ENCODE measurements at regions not wholly inside any gene's neighbourhood (a gene's known extent, or its start where the extent isn't known, plus 50 kb on each side); places are given as distances from the start of the nearest gene placed in this dataset.

GRCh38 chr3:99170867-99171517 lies 269.5 kb upstream of the DCBLD2 start:
- TF ChIP-seq CTCF (IDR thresholded peaks at IDR 0.05) (no peak), POLR2A (IDR thresholded peaks at IDR 0.05) (no peak)
